Fibroblast of lung (primary cell): ENCODE measurements at regions not wholly inside any gene's neighbourhood (a gene's known extent, or its start where the extent isn't known, plus 50 kb on each side); places are given as distances from the start of the nearest gene placed in this dataset.
"Not testable (repeated sequence)": the region's sequence is repeated elsewhere in the genome, so short reads cannot be mapped to it uniquely, and the experiment has no call there.

Source experiments
- EZH2 ChIP-seq: IDR thresholded peaks from 2 replicates; pipeline ENCODE4 v1.5.1; 2012; ENCODE audit warnings: low read length, control low read depth, mild to moderate bottlenecking; ENCODE audit errors: missing control alignments
- TF ChIP-seq, protein P1 (sequence below), 2 donors: IDR thresholded peaks in 1 of 2; conservative IDR thresholded peaks in 1 of 2; 1 replicate in 1 of 2; 2 replicates in 1 of 2; pipeline ENCODE4 v1.5.1; 2011 to 2012; ENCODE audit warnings: low read length in 2 of 2, control low read depth in 1 of 2, inconsistent platforms in 1 of 2, low read depth in 1 of 2, mild to moderate bottlenecking in 1 of 2

- TF ChIP-seq, protein P1, sequence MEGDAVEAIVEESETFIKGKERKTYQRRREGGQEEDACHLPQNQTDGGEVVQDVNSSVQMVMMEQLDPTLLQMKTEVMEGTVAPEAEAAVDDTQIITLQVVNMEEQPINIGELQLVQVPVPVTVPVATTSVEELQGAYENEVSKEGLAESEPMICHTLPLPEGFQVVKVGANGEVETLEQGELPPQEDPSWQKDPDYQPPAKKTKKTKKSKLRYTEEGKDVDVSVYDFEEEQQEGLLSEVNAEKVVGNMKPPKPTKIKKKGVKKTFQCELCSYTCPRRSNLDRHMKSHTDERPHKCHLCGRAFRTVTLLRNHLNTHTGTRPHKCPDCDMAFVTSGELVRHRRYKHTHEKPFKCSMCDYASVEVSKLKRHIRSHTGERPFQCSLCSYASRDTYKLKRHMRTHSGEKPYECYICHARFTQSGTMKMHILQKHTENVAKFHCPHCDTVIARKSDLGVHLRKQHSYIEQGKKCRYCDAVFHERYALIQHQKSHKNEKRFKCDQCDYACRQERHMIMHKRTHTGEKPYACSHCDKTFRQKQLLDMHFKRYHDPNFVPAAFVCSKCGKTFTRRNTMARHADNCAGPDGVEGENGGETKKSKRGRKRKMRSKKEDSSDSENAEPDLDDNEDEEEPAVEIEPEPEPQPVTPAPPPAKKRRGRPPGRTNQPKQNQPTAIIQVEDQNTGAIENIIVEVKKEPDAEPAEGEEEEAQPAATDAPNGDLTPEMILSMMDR (conservative IDR thresholded peaks at IDR 0.05 in 1 of 2, IDR thresholded peaks at IDR 0.05 in 1 of 2; ENCODE audit: low read depth in 1 of 2, low read length in 2 of 2), result not testable (repeated sequence)
- TF ChIP-seq EZH2, result not testable (repeated sequence)
Observed at GRCh38 chr18:14382666-14383065, 160.7 kb downstream of the POTEC start.
